IMR-90 (cell line): ENCODE measurements at regions not wholly inside any gene's neighbourhood (a gene's known extent, or its start where the extent isn't known, plus 50 kb on each side); places are given as distances from the start of the nearest gene placed in this dataset.
A peak's percentile ranks its signal among the peaks of the same experiment; 100 is the strongest.

Source experiments
- ATAC-seq: fragments of 200-7000 bp; cut with Tn5 transposase; 2 replicates; pipeline ENCODE4 v1.9.1; 2020; ENCODE audit warnings: low read depth, mild to moderate bottlenecking, moderate library complexity
- BruUV-seq: library from RNA; stranded (reverse); fragments of 400-500 nt; replicated peaks from 2 replicates; lab custom pipeline; 2021; lab: Mats Ljungman, UMichigan
- CTCF ChIA-PET: fragments of 300-600 bp; formaldehyde crosslinking; extraction: SDS; loops from one replicate; lab custom pipeline; 2021; ENCODE audit warnings: antibody characterized with exemption; lab: Yijun Ruan, JAX
- POLR2A ChIA-PET: fragments of 300-600 bp; sonication (Branson Sonifier 250); formaldehyde crosslinking; loops from one replicate; lab custom pipeline; 2022; ENCODE audit warnings: antibody characterized with exemption; ENCODE audit not compliant: unreplicated experiment; lab: Charles Lee
- DNase-seq: peaks from one replicate; pipeline ENCODE4 v3.0.0; 2013
- H2AFZ ChIP-seq: replicated peaks from 2 replicates; pipeline ENCODE3; 2013; ENCODE audit warnings: low read length, mild to moderate bottlenecking; ENCODE audit not compliant: poor library complexity
- H2AK5ac ChIP-seq: 2 replicates; pipeline ENCODE4 v1.6.1; 2013; ENCODE audit warnings: low read depth, low read length, inconsistent platforms
- H2AK9ac ChIP-seq: replicated peaks from 2 replicates; pipeline ENCODE3; 2013; ENCODE audit warnings: mild to moderate bottlenecking, low read depth, low read length, moderate library complexity; ENCODE audit not compliant: poor library complexity
- H2BK120ac ChIP-seq: 2 replicates; pipeline ENCODE4 v1.6.1; 2013; ENCODE audit warnings: low read depth, low read length, inconsistent platforms
- H2BK15ac ChIP-seq: 3 replicates; pipeline ENCODE4 v1.6.1; 2013; ENCODE audit warnings: low read depth, low read length, inconsistent platforms
- H2BK20ac ChIP-seq: 2 replicates; pipeline ENCODE4 v1.6.1; 2013; ENCODE audit warnings: low read depth, mild to moderate bottlenecking, inconsistent platforms, low read length, moderate library complexity
- H2BK5ac ChIP-seq: 2 replicates; pipeline ENCODE4 v1.6.1; 2013; ENCODE audit warnings: mild to moderate bottlenecking, low read depth, low read length, inconsistent platforms; ENCODE audit not compliant: poor library complexity, severe bottlenecking
- H3K14ac ChIP-seq: replicated peaks from 2 replicates; pipeline ENCODE4 v1.6.1; 2013; ENCODE audit warnings: low read depth, low read length, inconsistent platforms
- H3K18ac ChIP-seq: 2 replicates; pipeline ENCODE4 v1.6.1; 2013; ENCODE audit warnings: low read depth, low read length, control low read depth
- H3K23ac ChIP-seq: 2 replicates; pipeline ENCODE4 v1.6.1; 2013; ENCODE audit warnings: low read depth, low read length, inconsistent platforms
- H3K27ac ChIP-seq: 2 replicates; pipeline ENCODE4 v1.5.1; 2013; ENCODE audit warnings: mild to moderate bottlenecking, control low read depth, low read length; ENCODE audit not compliant: insufficient read depth
- H3K27me3 ChIP-seq: 2 replicates; pipeline ENCODE4 v1.6.1; 2013; ENCODE audit warnings: low read length; ENCODE audit not compliant: control insufficient read depth, insufficient read depth
- H3K36me3 ChIP-seq: 2 replicates; pipeline ENCODE4 v1.6.1; 2013; ENCODE audit warnings: low read length, mixed read lengths; ENCODE audit not compliant: control insufficient read depth, insufficient read depth
- H3K4ac ChIP-seq: 2 replicates; pipeline ENCODE4 v1.6.1; 2013; ENCODE audit warnings: low read depth, low read length, inconsistent platforms
- H3K4me1 ChIP-seq: 2 replicates; pipeline ENCODE4 v1.6.1; 2013; ENCODE audit warnings: low read length, mixed read lengths; ENCODE audit not compliant: control insufficient read depth, insufficient read depth
- H3K4me2 ChIP-seq: 2 replicates; pipeline ENCODE4 v1.6.1; 2013; ENCODE audit warnings: low read depth, mild to moderate bottlenecking, control low read depth, low read length, moderate library complexity
- H3K4me3 ChIP-seq: 2 replicates; pipeline ENCODE4 v1.5.1; 2013; ENCODE audit warnings: low read depth, mild to moderate bottlenecking, control low read depth, low read length, moderate library complexity; ENCODE audit not compliant: insufficient read depth
- H3K56ac ChIP-seq: 2 replicates; pipeline ENCODE4 v1.6.1; 2013; ENCODE audit warnings: low read length, inconsistent platforms; ENCODE audit not compliant: insufficient read depth; ENCODE audit errors: extremely low read depth
- H3K79me1 ChIP-seq, 2 experiments: 2 replicates each; pipeline ENCODE4 v1.6.1; 2013; ENCODE audit warnings: low read length in 2 of 2, inconsistent platforms in 1 of 2, low read depth in 1 of 2
- H3K9ac ChIP-seq: 2 replicates; pipeline ENCODE4 v1.6.1; 2013; ENCODE audit warnings: low read depth, low read length, control low read depth
- H3K9me1 ChIP-seq: 2 replicates; pipeline ENCODE4 v1.6.1; 2013; ENCODE audit warnings: low read length, inconsistent platforms; ENCODE audit not compliant: insufficient read depth
- H3K9me3 ChIP-seq: 2 replicates; pipeline ENCODE4 v1.6.1; 2013; ENCODE audit warnings: low read length; ENCODE audit not compliant: control insufficient read depth, insufficient read depth
- H4K20me1 ChIP-seq: 2 replicates; pipeline ENCODE4 v1.6.1; 2013; ENCODE audit warnings: low read length, inconsistent platforms; ENCODE audit not compliant: insufficient read depth
- H4K5ac ChIP-seq: 2 replicates; pipeline ENCODE4 v1.6.1; 2013; ENCODE audit warnings: mild to moderate bottlenecking, low read depth, low read length, control low read depth
- H4K8ac ChIP-seq, 2 experiments: 2 replicates each; pipeline ENCODE4 v1.6.1; 2013; ENCODE audit warnings: low read depth in 2 of 2, low read length in 2 of 2, control low read depth in 1 of 2, inconsistent platforms in 1 of 2
- H4K91ac ChIP-seq: 2 replicates; pipeline ENCODE4 v1.6.1; 2013; ENCODE audit warnings: low read depth, low read length, inconsistent platforms; ENCODE audit not compliant: insufficient read depth
- BHLHE40 ChIP-seq: fragments of 150-350 bp; IDR thresholded peaks from 2 replicates; pipeline ENCODE4 v1.6.1; 2016; ENCODE audit warnings: mild to moderate bottlenecking, low read depth, low read length
- CHD1 ChIP-seq: IDR thresholded peaks from 2 replicates; pipeline ENCODE4 v1.6.1; 2012; ENCODE audit warnings: low read depth, low read length, improper control_type of control experiment
- ELK1 ChIP-seq: fragments of 150-350 bp; IDR thresholded peaks from 2 replicates; pipeline ENCODE4 v1.6.1; 2016; ENCODE audit warnings: low read depth, mild to moderate bottlenecking, low read length, moderate library complexity, borderline replicate concordance
- FOS ChIP-seq: fragments of 150-350 bp; IDR thresholded peaks from 2 replicates; pipeline ENCODE4 v1.6.1; 2016; ENCODE audit warnings: low read depth, low read length
- MAFK ChIP-seq: IDR thresholded peaks from 2 replicates; pipeline ENCODE4 v1.6.1; 2012; ENCODE audit warnings: low read depth, low read length, improper control_type of control experiment
- MAZ ChIP-seq: IDR thresholded peaks from 2 replicates; pipeline ENCODE4 v1.6.1; 2012; ENCODE audit warnings: low read depth, mild to moderate bottlenecking, low read length, improper control_type of control experiment, moderate library complexity, borderline replicate concordance
- MXI1 ChIP-seq: IDR thresholded peaks from 2 replicates; pipeline ENCODE4 v1.6.1; 2012; ENCODE audit warnings: low read depth, mild to moderate bottlenecking, low read length, moderate library complexity, borderline replicate concordance
- NFE2L2 ChIP-seq: fragments of 150-350 bp; IDR thresholded peaks from 2 replicates; pipeline ENCODE4 v1.6.1; 2016; ENCODE audit warnings: low read depth, mild to moderate bottlenecking, low read length
- RFX5 ChIP-seq: IDR thresholded peaks from 2 replicates; pipeline ENCODE4 v1.8.0; 2012; ENCODE audit warnings: low read depth, mild to moderate bottlenecking, low read length, moderate library complexity
- SMC3 ChIP-seq: fragments of 150-350 bp; IDR thresholded peaks from 2 replicates; pipeline ENCODE4 v1.6.1; 2016; ENCODE audit warnings: low read depth, mild to moderate bottlenecking, antibody characterized with exemption, low read length, moderate library complexity
- WGBS, 2 experiments: methylation state at CpG; one replicate each; pipeline versions ENCODE4 v1.1.5 to v1.1.7; 2013; ENCODE audit warnings: missing lambda C conversion rate in 2 of 2; ENCODE audit not compliant: insufficient read length in 1 of 2; ENCODE audit errors: extremely low coverage in 2 of 2; 5-methylcytosine and 5-hydroxymethylcytosine counted together
- dilution Hi-C: fragments of 300-500 bp; cut with HindIII; formaldehyde crosslinking; loops from one replicate; pipeline ENCODE4 v1.14.3; 2018; ENCODE audit warnings: low sequenced_read_pairs; ENCODE audit not compliant: unreplicated experiment
- in situ Hi-C: fragments of 300-500 bp; cut with MboI; formaldehyde crosslinking; loops from 3 replicates; pipeline ENCODE4 v1.14.3; 2019; ENCODE audit warnings: low sequenced_read_pairs, inconsistent platforms, mixed read lengths
- intact Hi-C: fragments of 100-400 bp; cut with micrococcal nuclease; formaldehyde crosslinking; loops from 2 replicates; pipeline ENCODE4 v1.10.0; 2022
- TF ChIP-seq, protein P1 (sequence below): fragments of 150-350 bp; IDR thresholded peaks from 2 replicates; pipeline ENCODE4 v1.6.1; 2017; ENCODE audit warnings: mild to moderate bottlenecking, antibody characterized with exemption, low read length, low read depth

DNA sequence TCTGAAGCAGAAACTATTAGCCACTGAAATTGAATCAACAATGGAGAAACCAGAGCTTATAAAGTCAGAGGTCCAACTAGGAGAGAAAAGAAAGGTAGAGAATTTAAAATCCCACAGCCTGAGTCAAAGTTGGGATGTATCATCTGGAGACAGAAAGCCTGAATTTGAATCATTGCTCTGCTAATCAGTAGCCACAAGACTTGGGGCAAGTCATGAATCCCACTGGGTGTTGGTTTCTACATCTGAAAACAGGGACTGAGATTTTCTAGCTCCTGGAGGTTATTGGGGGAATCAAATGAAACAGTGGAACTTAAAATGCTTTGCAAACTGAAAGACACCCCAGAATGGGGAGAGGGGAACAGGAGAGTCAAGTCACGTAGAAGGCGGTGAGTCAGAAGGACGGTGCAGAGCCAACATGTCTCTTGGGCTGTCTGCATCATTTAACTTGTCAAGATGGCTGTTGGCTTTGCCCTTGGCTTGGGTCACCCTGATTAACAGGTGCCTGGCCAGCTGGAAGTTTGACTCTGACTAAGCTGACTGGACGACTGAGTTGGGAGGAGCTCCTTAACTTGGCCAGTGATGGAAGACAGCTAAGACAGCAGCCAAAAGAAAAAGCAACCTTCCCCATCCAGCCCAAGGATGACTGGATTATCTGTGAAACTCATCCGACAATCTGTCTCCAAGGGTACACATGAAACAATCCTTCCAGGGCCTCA is 60.6 kb upstream of the ADRA1B start:
- no peak overlapping the region for H3K4me2 ChIP-seq
- H2BK5ac ChIP-seq = no peak overlapping the region
- H3K36me3 ChIP-seq = no peaks in the 10 kb centered on the region
- no peak overlapping the region for H2BK120ac ChIP-seq
- dilution Hi-C loops (no loop called here), in situ Hi-C loops (no loop called here), intact Hi-C loops (no loop called here)
- H3K79me1 ChIP-seq = no peaks in the 10 kb centered on the region
- no TSS peak for BruUV-seq
- CTCF ChIA-PET = no interaction called here
- H3K27ac ChIP-seq = no peak overlapping the region
- 69% methylated on average over 3 of the region's 5 CpGs; no CpG with 5 or more reads in 1 of the 2 experiments for WGBS, 2 experiments
- no peak overlapping the region for H3K4ac ChIP-seq
- H3K14ac ChIP-seq = no peak overlapping the region
- peaks cover 21% of the 10 kb centered on the region for H3K27me3 ChIP-seq
- ATAC-seq = no peak
- no peak overlapping the region for H4K91ac ChIP-seq
- no peak overlapping the region for H3K18ac ChIP-seq
- no peaks in the 10 kb centered on the region for H4K20me1 ChIP-seq
- no peaks in the 10 kb centered on the region for H3K4me1 ChIP-seq
- POLR2A ChIA-PET = no interaction called here
- H3K9ac ChIP-seq = no peak overlapping the region
- no peaks in the 10 kb centered on the region for H3K9me1 ChIP-seq
- H2AK5ac ChIP-seq = no peak overlapping the region
- no peak overlapping the region for H2BK20ac ChIP-seq
- no peak overlapping the region for H3K56ac ChIP-seq
- no peak overlapping the region for H2AFZ ChIP-seq
- no peaks in the 10 kb centered on the region for H3K9me3 ChIP-seq
- no peak overlapping the region for H2AK9ac ChIP-seq
- H2BK15ac ChIP-seq = no peak overlapping the region
- no peak overlapping the region for H4K8ac ChIP-seq
- DNase-seq = peak; percentile 15
- H3K4me3 ChIP-seq = no peak overlapping the region
- TF ChIP-seq MAZ (no peak), RFX5 (no peak), FOS (no peak), NFE2L2 (no peak), SMC3 (no peak), MAFK (no peak), ELK1 (no peak), CHD1 (no peak), BHLHE40 (no peak), MXI1 (no peak)
- TF ChIP-seq, protein P1, sequence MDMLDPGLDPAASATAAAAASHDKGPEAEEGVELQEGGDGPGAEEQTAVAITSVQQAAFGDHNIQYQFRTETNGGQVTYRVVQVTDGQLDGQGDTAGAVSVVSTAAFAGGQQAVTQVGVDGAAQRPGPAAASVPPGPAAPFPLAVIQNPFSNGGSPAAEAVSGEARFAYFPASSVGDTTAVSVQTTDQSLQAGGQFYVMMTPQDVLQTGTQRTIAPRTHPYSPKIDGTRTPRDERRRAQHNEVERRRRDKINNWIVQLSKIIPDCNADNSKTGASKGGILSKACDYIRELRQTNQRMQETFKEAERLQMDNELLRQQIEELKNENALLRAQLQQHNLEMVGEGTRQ = no peak
- no peak overlapping the region for H3K23ac ChIP-seq
- H4K5ac ChIP-seq = no peak overlapping the region
